ENCODE measurements at regions not wholly inside any gene's neighbourhood (a gene's known extent, or its start where the extent isn't known, plus 50 kb on each side); places are given as distances from the start of the nearest gene placed in this dataset.

DNA sequence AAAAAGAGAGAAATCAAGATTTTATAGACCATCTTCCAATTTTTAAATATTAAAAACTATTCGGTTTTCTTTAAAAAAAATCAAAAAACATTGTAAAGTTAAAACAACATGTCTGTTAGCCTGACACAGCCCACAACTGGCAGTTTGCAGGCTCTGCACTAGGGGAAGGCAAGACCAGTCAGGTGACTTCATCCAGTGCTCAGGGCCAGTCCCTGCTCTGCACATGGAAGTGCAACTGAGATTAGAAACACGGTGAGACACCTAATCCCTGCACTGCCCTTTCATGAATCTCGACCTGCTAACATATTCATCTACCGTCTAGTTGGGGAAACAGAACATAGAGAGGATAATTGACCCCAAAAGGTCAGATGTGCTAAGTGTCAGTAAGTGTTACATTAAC, 135.2 kb downstream of the BARD1 start:
- DNase-seq (ENCODE audit: low read depth), result no peak
- H3K4me3 ChIP-seq (ENCODE audit: low read depth, low read length), result no peak overlapping the region

DNA sequence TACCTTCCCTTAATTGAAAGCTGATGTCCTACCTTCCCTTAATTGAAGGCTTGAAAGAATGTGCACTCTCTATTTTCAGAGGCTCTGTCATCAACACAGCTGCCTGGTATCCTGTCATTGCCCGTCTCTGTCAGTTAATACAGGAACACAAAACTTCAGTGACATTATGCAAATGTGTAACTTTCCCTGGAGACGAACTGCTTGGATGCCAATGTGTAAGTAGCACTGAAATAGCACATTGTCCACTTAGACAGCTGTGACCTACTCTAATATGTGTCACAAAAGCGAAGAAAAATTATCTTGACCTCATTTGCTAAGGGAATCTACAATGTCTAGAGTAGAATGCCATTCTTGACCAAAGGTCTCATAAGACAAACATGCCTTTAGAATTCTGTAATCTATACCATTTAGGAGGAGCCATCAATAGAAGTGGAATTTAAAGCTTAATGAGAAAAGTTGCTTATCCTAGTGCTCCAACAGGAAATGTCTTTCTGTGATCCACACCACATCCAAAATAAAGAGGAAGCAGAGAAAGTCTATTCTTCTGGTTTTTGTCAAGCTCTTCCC, 138.1 kb downstream of the BARD1 start:
- no peak overlapping the region for H3K4me3 ChIP-seq (ENCODE audit: low read depth, low read length)

DNA sequence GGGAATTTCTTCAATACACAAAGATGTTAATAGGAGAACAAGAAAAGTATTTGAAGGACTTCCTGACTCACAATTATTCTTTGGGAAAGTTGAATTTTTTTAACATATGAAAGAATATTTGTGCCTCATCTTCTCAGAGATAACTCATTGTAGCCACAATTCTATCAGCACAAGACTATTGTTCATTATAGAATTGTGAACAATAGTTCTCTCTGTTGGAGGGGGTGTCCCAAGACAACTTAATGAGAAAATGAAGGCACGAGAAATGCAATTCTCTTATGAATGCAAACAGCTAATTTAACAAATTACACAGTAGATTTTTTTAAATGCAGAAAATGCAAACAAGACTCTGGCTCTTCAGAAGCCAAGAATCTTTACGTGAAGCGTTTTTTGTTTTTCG, 157.0 kb downstream of the BARD1 start:
- no peak for DNase-seq (ENCODE audit: low read depth)
- no peak overlapping the region for H3K4me3 ChIP-seq (ENCODE audit: low read depth, low read length)

More for the DNA sequence above, 138.1 kb downstream of the BARD1 start:
- DNase-seq (ENCODE audit: low read depth), result no peak

DNA sequence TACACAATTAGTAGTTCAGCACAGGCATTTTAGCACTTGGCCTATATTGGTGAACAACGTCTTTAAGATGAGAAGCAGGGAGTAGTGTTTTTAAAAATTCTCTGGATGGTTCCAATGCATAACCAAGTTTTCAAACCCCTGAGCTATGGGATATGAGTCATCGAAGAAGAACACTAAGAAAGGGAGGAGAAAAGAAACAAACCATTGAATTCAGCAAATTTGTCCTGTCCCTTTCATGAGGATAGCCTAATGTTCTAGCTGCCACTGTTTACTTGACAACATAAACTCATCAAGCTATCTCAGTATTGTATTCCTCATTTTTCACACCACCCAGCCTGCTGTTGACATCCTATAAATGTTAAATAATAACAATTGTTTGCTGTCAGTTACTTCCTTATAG, 158.0 kb downstream of the BARD1 start:
- H3K4me3 ChIP-seq (ENCODE audit: low read depth, low read length), result no peak overlapping the region
- no peak for DNase-seq (ENCODE audit: low read depth)

DNA sequence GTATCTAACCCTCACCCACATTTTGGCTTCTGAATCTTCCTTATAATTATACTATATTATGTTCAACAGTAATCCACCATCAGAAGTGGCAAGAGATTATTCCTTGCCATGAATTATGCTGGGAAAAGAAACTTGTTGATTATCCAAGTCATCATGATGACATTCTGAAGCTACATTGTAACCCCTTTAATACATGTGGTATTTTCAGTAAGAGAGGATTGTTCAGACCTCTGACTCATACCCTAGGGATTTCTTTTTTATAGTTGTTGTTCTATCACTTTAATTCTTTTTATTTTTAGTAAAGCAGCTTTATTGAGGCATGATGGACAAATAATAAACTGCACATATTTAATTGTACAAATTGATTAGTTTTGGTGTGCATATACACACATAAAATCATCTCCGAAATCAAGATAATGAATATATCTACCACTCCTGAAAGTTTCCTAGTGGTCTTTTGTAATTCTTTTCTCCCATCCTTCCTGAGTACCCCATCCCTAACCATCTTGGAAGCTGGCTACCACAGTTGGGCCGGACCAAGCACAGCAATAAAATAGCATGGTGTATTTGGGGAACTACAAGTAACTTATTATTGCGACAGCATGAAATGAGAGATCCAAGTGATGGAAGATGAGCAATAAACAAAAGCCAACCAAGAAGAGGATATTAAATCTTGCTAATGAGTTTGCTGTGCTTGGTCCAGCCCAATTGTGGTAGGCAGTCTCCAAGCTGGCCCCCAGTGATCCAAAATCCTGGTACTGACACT, 159.9 kb downstream of the BARD1 start:
- peak; percentile 66 for DNase-seq (ENCODE audit: low read depth)
- H3K4me3 ChIP-seq (ENCODE audit: low read depth, low read length), result no peak overlapping the region

DNA sequence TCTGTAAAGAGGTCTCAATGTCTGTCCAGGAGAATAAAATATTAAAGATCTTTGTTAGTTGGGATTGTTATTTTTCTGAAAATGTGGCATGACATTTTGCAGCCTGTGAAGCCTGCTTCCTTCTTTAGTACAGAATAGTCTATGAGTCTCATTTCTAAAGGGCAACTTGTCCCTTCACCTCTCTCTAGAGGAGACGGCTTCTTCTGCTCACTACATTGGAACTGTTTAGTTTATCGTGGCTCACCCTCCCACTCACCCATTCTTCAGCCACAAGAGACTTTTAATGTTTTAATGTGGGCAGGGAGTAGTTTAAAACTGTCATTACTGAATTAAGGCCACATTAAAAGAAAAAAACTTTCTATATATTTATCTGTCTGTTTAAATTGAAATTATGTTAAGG, 161.0 kb downstream of the BARD1 start:
- no peak for DNase-seq (ENCODE audit: low read depth)

DNA sequence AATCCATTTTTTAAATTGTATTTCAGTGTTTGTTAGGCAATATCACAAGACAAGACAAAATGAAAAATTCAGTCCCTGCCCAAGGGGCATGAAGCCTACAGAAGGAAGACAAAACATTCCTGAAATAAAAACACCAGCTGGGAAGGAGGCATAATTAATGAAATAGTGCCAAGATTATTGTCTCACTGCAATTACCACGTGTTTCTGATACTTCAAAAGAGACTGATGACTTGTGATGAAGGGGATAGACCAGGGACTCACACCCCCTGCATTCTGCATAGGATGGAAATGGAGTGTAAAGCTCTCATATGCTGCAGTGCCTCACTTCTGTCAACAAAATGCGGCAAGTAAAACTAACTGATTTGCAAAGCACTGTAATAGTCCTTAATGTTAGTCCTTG, 178.1 kb downstream of the BARD1 start:
- no peak for DNase-seq (ENCODE audit: low read depth)
- no peak overlapping the region for H3K4me3 ChIP-seq (ENCODE audit: low read depth, low read length)

More for the DNA sequence above, 161.0 kb downstream of the BARD1 start:
- H3K4me3 ChIP-seq (ENCODE audit: low read depth, low read length), result no peak overlapping the region

DNA sequence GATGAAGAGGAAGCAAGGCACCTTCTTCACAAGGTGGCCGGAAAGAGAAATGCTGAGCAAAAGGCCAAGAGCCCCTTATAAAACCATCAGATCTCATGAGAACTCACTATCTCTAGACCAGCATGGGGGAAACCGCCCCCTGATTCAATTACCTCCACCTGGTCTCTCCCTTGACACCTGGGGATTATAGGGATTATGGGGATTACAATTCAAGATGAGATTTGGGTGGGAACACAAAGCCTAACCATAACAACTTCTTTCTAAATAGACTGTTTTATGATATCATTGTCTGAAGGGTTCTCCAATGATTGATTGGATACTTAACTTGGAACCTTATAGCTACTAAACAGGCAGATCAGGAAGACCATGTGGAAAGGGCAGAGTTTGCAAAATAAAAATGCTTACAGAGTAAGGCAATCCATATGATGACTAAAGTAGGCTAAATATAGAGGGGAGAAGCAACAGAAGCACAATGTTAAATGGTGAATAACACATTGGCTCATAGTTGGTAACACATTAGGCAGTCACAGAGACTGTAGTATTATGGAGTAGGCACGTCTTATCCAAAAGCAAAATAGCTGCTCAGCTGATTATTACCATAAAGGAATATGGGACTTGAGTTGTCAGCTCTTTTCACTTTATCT, 179.0 kb downstream of the BARD1 start:
- H3K4me3 ChIP-seq (ENCODE audit: low read depth, low read length), result no peak overlapping the region
- DNase-seq (ENCODE audit: low read depth), result no peak

DNA sequence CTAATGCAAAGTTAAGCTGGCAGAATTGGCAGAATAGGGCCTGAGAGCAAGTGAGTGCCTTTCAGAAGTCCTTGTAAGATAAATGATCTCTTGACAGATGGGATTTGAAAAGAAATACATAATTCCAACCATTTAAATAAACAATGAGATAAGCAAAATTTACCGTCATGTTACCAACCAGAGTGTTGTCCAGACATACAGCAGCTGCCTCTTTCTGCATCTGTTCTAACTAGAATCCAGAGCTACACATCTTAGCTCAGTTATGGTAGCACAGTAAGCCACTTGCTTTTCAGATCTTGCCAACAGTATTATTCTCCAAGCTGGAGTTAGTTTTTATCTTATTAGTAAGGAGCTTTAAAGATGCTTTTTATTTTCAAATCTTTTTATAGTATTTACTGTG, 179.6 kb downstream of the BARD1 start:
- H3K4me3 ChIP-seq (ENCODE audit: low read depth, low read length), result no peak overlapping the region
- DNase-seq (ENCODE audit: low read depth), result no peak
